ENCODE measurements at regions not wholly inside any gene's neighbourhood (a gene's known extent, or its start where the extent isn't known, plus 50 kb on each side); places are given as distances from the start of the nearest gene placed in this dataset.

GRCh38 chr4:36665985-36666527, 384.6 kb downstream of the DTHD1 start:
- H3K27ac ChIP-seq (ENCODE audit: low read depth in 1 of 2, low read length in 2 of 2) = no peak overlapping the region
- intact Hi-C loops (cut with DNase I, micrococcal nuclease) = no loop called here
- Mint-ChIP-seq H3K27ac (no peak overlapping the region), H3K27me3 (no peaks in the 10 kb centered on the region), H3K36me3 (ENCODE audit: low read depth) (no peaks in the 10 kb centered on the region), H3K9me3 (no peaks in the 10 kb centered on the region), H3K4me3 (no peak overlapping the region), H3K4me1 (ENCODE audit: low read depth) (no peaks in the 10 kb centered on the region)
- H3K36me3 ChIP-seq (ENCODE audit: insufficient read depth, low read length) = no peaks in the 10 kb centered on the region
- ATAC-seq (ENCODE audit: poor library complexity) (no peak), DNase-seq (no peak)
- ChIA-PET CTCF (no interaction called here), POLR2A (no interaction called here)
- H3K4me3 ChIP-seq (ENCODE audit: low read length) = no peak overlapping the region
- no peak for TF ChIP-seq CTCF (IDR thresholded peaks at IDR 0.05)
- no peaks in the 10 kb centered on the region for H3K9me3 ChIP-seq (ENCODE audit: control insufficient read depth in 1 of 2, insufficient read depth in 1 of 2, low read length in 2 of 2)
- no peaks in the 10 kb centered on the region for H3K27me3 ChIP-seq (ENCODE audit: control insufficient read depth in 1 of 2, insufficient read depth in 2 of 2, low read length in 2 of 2)
- H3K4me1 ChIP-seq (ENCODE audit: insufficient read depth, low read length) = no peaks in the 10 kb centered on the region

- Mint-ChIP-seq H3K4me3 (no peak overlapping the region), H3K9me3 (no peaks in the 10 kb centered on the region), H3K4me1 (ENCODE audit: low read depth) (no peaks in the 10 kb centered on the region), H3K27ac (no peak overlapping the region), H3K27me3 (no peaks in the 10 kb centered on the region), H3K36me3 (ENCODE audit: low read depth) (no peaks in the 10 kb centered on the region)
- intact Hi-C loops (cut with DNase I, micrococcal nuclease) = no loop called here
- no peaks in the 10 kb centered on the region for H3K36me3 ChIP-seq (ENCODE audit: insufficient read depth, low read length)
- no peaks in the 10 kb centered on the region for H3K27me3 ChIP-seq (ENCODE audit: control insufficient read depth in 1 of 2, insufficient read depth in 2 of 2, low read length in 2 of 2)
- no peak for ATAC-seq (ENCODE audit: poor library complexity)
- H3K4me1 ChIP-seq (ENCODE audit: insufficient read depth, low read length) = no peaks in the 10 kb centered on the region
- H3K4me3 ChIP-seq (ENCODE audit: low read length) = no peak overlapping the region
- no peak for DNase-seq
- peaks cover 0 to 3% of the 10 kb centered on the region in 2 experiments for H3K9me3 ChIP-seq (ENCODE audit: control insufficient read depth in 1 of 2, insufficient read depth in 1 of 2, low read length in 2 of 2)
- no peak for TF ChIP-seq CTCF (IDR thresholded peaks at IDR 0.05)
- H3K27ac ChIP-seq (ENCODE audit: low read depth in 1 of 2, low read length in 2 of 2) = no peak overlapping the region
- POLR2A ChIA-PET = no interaction called here
- CTCF ChIA-PET = no interaction called here
Observed at GRCh38 chr4:36675436-36675835, 394.0 kb downstream of the DTHD1 start.

- Mint-ChIP-seq H3K27ac (no peak overlapping the region), H3K9me3 (no peaks in the 10 kb centered on the region), H3K36me3 (ENCODE audit: low read depth) (no peaks in the 10 kb centered on the region), H3K4me3 (no peak overlapping the region), H3K27me3 (no peaks in the 10 kb centered on the region), H3K4me1 (ENCODE audit: low read depth) (no peaks in the 10 kb centered on the region)
- no peak for ATAC-seq (ENCODE audit: poor library complexity)
- Histone ChIP-seq H3K27ac (ENCODE audit: low read depth in 1 of 2, low read length in 2 of 2) (no peak overlapping the region), H3K4me1 (ENCODE audit: insufficient read depth, low read length) (no peaks in the 10 kb centered on the region), H3K9me3 (ENCODE audit: control insufficient read depth in 1 of 2, insufficient read depth in 1 of 2, low read length in 2 of 2) (peaks cover 0 to 3% of the 10 kb centered on the region in 2 experiments), H3K36me3 (ENCODE audit: insufficient read depth, low read length) (no peaks in the 10 kb centered on the region), H3K4me3 (ENCODE audit: low read length) (no peak overlapping the region), H3K27me3 (ENCODE audit: control insufficient read depth in 1 of 2, insufficient read depth in 2 of 2, low read length in 2 of 2) (no peaks in the 10 kb centered on the region)
- DNase-seq = no peak
- no peak for TF ChIP-seq CTCF (IDR thresholded peaks at IDR 0.05)
- intact Hi-C loops (cut with DNase I, micrococcal nuclease) = no loop called here
- ChIA-PET CTCF (no interaction called here), POLR2A (no interaction called here)
Observed at GRCh38 chr4:36676139-36677050, 395.0 kb downstream of the DTHD1 start.

Data from CD4-positive, alpha-beta T cell (primary cell).